Endometrium (tissue), 2 donors: ENCODE measurements at regions not wholly inside any gene's neighbourhood (a gene's known extent, or its start where the extent isn't known, plus 50 kb on each side); places are given as distances from the start of the nearest gene placed in this dataset.

Experiments
- FAIRE-seq: peaks from 2 replicates; lab custom pipeline; 2012; peaks lifted over from hg19 to GRCh38; lab: Jason Lieb, UNC
- donor health status: control.
- donor health status: control.

DNA sequence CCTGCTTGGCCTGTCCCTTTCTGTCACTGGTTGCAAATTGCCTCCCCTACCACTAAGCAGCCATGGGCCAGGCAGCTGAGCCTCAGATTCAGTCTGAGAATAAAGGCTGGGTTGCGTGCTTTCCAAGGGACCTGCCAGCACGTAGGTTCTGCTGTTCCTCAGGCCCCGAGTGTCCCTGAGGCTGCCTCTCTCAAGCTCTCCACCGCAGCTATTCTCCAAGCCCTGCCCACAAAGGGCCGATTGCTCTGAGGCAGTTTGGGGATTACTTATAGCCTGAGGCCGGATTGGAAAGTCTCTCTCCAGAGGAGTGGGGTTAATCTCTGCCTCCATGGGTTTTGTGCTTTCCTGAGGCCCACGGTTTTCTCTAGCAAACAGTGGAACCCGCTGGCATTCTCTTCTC is 590.7 kb downstream of the BCOR start:
- no peak for FAIRE-seq

GRCh38 chrX:39507617-39508299 is 590.0 kb downstream of the BCOR start:
- FAIRE-seq = no peak

- FAIRE-seq = no peak
Observed at GRCh38 chrX:39508300-39508692, 589.5 kb downstream of the BCOR start.

DNA sequence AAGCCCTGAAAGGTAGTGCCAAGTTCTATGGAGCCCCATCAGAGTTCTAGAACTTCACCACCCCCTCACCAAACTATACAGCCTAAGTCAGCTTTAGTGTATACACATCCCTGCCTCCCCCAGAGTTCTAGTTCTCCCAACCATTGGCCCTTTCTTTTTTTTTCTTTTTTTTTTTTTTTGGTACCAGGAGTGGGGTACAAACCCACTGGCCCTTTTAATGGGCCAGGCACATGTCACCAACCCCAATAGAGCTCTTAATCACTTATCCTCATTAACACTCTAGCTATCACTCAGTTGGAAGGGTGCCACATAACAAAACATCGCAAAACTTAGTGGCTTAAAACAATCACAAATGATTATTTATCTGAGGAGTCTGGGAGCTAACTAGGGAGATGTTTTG is 588.6 kb downstream of the BCOR start:
- FAIRE-seq = no peak

DNA sequence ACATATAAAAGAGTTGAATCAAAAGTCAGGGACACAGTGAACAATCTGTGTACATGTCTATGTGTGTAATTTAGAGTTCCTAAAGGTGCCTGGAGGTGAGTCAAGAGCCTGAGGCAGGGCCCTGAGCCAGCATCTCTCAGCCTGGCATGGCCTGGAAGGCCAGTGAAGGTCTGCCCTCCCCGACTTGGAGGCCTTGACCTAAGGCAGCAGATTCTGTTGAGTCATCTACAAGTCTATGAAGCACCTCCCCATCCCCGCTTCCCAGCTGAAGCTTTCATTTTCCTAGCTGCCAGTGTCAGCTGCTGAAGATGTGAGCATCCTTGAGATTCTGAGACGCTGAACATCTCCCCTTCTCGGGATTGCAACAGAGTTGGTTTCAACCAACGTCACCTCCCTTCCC is 583.9 kb downstream of the BCOR start:
- no peak for FAIRE-seq

DNA sequence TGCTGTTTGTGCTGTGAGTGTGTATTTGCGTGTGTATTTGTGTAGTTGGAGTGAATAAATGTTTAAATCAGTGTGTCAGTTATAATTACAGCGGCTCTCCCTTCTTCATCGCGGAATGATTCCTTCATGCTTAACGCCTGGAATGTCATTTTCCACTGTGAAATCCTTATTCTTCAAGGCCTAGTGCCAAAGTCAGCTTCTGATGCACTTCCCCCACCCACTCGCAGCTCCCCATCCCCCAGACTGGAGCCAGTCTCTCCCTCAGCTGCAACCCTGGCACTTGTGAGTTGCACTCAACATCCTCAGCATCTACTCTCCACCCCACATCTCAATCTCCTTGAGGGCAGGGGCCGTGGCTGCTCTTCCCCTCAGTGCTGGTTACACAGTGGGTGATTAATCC is 583.0 kb downstream of the BCOR start:
- FAIRE-seq = no peak

GRCh38 chrX:39516427-39516841 is 581.3 kb downstream of the BCOR start:
- FAIRE-seq = no peak

DNA sequence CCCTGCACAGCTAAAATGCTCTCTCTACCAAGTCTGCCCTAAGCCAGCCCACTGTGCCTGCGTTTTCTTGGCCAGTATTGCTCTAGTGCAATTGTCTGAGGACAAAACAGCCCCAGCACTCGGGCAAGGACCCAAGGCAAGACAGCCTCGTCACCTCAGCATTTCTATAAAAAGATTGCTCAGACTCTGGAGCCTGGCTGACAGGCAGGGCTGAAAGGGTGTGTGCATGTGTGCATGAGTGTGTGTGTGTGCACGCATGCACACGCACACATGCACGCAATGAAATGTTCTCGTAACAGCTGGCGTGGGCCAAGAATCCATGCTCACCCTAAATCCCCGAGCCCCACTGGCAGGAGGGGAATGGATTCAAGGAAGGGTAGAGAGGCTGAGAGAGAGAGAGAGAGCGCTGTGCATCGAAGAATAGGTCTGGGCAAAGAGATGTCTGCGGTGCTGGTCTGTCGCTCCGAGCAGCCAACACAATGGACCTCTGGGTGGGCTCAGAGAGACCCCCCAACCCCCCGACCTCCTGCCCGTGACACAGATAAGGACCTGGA is 579.2 kb downstream of the BCOR start:
- no peak for FAIRE-seq

DNA sequence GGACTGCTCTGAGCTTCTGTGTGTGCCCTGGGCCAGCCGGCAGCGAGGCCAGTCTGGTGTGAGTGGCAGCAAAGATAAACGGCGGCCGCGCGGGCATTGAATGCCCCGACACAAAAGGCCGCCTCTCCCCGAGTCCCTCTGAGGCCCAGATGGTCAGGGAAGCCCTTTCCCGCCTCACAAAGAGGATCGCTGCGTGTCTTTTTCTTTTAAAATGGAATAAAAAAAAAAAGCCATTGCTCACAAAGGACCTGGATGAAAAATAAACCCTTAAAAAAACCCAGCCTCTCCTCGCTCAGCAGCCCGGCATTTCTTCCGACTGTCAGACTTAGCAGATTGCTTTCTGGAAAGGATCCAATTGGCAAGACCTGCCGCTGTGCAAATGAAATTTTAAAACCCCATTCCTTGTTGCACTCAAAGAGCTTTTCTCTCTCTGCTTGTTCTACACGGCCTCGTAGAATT is 578.7 kb downstream of the BCOR start:
- no peak for FAIRE-seq

- FAIRE-seq = no peak
Observed at GRCh38 chrX:39519566-39520301, 578.0 kb downstream of the BCOR start.

DNA sequence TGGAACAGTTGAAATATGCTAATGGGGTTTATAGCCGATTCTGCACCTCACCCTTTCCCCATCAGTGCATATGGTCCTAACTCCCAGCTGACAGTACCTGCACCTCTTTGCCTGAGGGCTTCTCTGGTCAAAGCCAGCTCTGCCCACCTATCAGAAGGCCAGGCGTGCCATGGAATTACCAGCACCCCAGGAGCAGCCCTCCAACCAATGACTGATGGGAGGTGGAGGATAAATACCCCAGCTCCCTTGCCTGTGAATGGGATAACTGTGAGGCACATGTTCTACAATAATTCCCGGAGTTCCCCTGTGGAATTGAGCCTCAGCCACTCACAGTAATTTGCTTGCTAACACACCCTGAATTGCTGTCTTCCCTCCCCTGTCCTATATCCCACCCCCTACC is 572.0 kb downstream of the BCOR start:
- FAIRE-seq = no peak

DNA sequence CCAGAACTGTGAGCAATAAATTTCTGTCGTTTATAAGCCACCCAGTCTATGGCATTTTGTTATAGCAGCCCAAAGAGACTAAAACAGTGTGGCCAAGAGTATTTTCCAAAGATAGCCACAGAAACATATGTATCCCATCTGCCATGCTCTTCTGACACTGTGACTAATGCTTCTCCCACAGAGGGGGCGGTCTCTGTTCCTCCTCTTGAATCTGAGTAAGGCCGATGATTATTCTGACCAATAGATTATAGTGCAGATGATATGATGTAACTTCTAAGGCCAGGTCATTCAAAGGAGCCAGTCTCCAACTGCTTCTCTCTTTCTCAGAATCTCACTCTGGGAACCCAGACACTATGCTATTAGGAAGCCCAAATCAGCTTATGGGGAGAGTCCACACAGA is 570.7 kb downstream of the BCOR start:
- no peak for FAIRE-seq

GRCh38 chrX:39528161-39528916 is 569.4 kb downstream of the BCOR start:
- no peak for FAIRE-seq

DNA sequence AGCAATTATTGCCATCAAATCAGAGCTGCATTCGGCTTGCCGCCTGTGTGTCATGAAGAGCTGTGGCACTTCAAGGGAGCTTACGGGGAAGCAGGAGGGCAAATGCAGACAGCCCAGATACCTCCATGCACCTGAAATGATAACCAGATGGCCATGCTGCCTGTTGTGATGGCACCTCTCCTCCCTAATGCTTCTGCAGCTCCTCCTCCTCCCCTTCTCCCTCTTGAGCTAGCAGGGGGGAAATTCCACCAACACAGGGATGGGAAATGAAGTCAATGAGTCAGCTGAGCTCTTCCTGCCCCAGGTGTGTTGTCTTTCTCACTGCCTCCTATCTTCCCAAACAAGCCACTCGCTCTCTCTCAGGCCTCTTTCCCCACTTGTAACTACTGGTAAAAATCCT is 565.0 kb downstream of the BCOR start:
- no peak for FAIRE-seq

- no peak for FAIRE-seq
Observed at GRCh38 chrX:39534949-39535348, 562.8 kb downstream of the BCOR start.

GRCh38 chrX:39536211-39536610 is 561.5 kb downstream of the BCOR start:
- no peak for FAIRE-seq

GRCh38 chrX:39541881-39542280 is 555.9 kb downstream of the BCOR start:
- no peak for FAIRE-seq

DNA sequence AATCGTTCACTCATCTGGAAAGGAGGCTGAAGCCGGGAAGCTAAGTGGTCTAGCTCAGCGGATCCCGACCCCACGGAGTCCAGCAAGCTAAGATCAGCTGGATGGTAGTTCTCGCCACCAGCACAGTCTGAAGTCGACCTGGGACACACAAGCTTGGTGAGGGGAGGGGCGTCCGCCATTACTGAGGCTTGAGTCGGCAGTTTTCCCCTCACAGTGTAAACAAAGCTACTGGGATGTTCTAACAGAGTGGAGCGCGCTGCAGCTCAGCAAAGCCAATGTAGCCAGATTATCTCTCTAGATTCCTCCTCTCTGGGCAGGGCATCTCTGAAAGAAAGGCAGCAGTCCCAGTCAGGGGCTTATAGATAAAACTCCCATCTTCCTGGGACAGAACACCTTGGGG is 555.4 kb downstream of the BCOR start:
- FAIRE-seq = no peak

DNA sequence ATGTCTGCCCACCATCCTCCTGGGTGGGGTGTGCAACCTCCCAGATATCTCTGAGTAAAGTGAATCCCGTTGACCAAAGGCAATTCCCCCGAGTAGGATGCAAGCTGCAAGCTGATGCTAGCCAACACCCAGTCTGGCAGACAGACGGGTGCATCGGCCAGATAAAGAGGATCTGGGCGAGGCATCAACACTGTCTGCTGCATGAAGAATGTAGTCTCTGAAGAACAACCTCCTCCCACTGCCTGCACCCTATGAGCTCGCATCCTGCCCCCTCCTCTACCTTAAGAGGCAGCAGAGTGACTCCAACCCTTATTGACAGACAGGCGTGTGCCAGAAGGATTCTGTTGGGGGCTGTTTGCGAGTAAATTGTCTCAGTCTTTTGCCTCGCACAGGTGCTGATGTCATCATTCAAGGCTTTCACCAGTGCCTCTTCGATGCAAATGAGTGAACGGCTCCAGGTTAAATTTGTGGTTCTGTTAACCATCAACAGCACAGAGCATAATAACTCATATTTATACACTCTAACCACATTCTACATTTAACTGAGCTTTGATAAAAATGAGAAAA is 546.9 kb downstream of the BCOR start:
- FAIRE-seq = no peak

GRCh38 chrX:39551762-39552161 is 546.0 kb downstream of the BCOR start:
- no peak for FAIRE-seq

- no peak for FAIRE-seq
Observed at GRCh38 chrX:39555431-39555830, 542.3 kb downstream of the BCOR start.

DNA sequence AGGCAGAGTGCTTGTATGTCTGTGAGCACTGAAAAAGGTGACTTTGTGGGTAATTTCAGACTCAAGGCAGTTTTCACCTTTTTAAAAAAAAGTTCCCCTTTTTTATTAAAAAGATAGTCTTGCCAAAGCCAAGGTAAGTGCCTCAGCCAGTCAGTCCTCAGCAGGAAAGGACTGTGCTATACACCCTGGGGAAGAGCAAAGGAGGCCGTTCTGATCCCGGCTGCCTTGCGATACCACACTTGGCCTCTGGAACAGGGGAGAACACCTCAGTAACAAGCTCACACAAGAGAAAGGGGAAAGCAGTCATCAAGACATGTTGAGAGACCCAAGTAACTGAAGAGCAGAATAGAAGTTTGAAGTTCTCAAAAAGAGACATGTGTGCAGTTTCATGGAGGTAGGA is 541.7 kb downstream of the BCOR start:
- FAIRE-seq = no peak

- FAIRE-seq = no peak
Observed at GRCh38 chrX:39559229-39559628, 538.5 kb downstream of the BCOR start.
